ENCODE measurements at regions not wholly inside any gene's neighbourhood (a gene's known extent, or its start where the extent isn't known, plus 50 kb on each side); places are given as distances from the start of the nearest gene placed in this dataset.

GRCh38 chr11:86861810-86862209, 61.5 kb downstream of the PRSS23 start:
- DNase-seq (ENCODE audit: low spot score in 2 of 2): no peak
- H3K27me3 ChIP-seq: no peaks in the 10 kb centered on the region
- H3K4me3 ChIP-seq: no peak overlapping the region
- no peaks in the 10 kb centered on the region for H3K9me3 ChIP-seq
- no peak for TF ChIP-seq CTCF (IDR thresholded peaks at IDR 0.05)
- no peak for TF ChIP-seq POLR2AphosphoS5 (IDR thresholded peaks at IDR 0.05)
- TF ChIP-seq POLR2A (IDR thresholded peaks at IDR 0.05): no peak
- H3K36me3 ChIP-seq: no peaks in the 10 kb centered on the region
- no peaks in the 10 kb centered on the region for H3K4me1 ChIP-seq
- no peak overlapping the region for H3K27ac ChIP-seq
- intact Hi-C loops (cut with DNase I; ENCODE audit: low total_unique reads): no loop called here

- H3K27ac ChIP-seq: no peak overlapping the region
- no peak overlapping the region for H3K4me3 ChIP-seq
- no peaks in the 10 kb centered on the region for H3K4me1 ChIP-seq
- no peaks in the 10 kb centered on the region for H3K9me3 ChIP-seq
- DNase-seq (ENCODE audit: low spot score in 2 of 2): no peak
- intact Hi-C loops (cut with DNase I; ENCODE audit: low total_unique reads): no loop called here
- no peaks in the 10 kb centered on the region for H3K27me3 ChIP-seq
- no peaks in the 10 kb centered on the region for H3K36me3 ChIP-seq
- TF ChIP-seq POLR2A (IDR thresholded peaks at IDR 0.05) (no peak), CTCF (IDR thresholded peaks at IDR 0.05) (no peak), POLR2AphosphoS5 (IDR thresholded peaks at IDR 0.05) (no peak)
These were observed 63.1 kb downstream of the PRSS23 start for GRCh38 chr11:86863476-86863875.

GRCh38 chr11:86865436-86865835, 65.1 kb downstream of the PRSS23 start:
- Histone ChIP-seq H3K36me3 (no peaks in the 10 kb centered on the region), H3K4me1 (no peaks in the 10 kb centered on the region), H3K4me3 (no peak overlapping the region), H3K9me3 (no peaks in the 10 kb centered on the region), H3K27ac (no peak overlapping the region), H3K27me3 (no peaks in the 10 kb centered on the region)
- no peak for DNase-seq (ENCODE audit: low spot score in 2 of 2)
- TF ChIP-seq POLR2A (IDR thresholded peaks at IDR 0.05) (no peak), POLR2AphosphoS5 (IDR thresholded peaks at IDR 0.05) (no peak), CTCF (IDR thresholded peaks at IDR 0.05) (no peak)
- intact Hi-C loops (cut with DNase I; ENCODE audit: low total_unique reads): no loop called here

- DNase-seq (ENCODE audit: low spot score in 2 of 2): no peak
- Histone ChIP-seq H3K27ac (no peak overlapping the region), H3K9me3 (no peaks in the 10 kb centered on the region)
These were observed 69.2 kb downstream of the PRSS23 start for GRCh38 chr11:86869531-86869930.

GRCh38 chr11:86869966-86870570, 69.7 kb downstream of the PRSS23 start:
- TF ChIP-seq POLR2A (IDR thresholded peaks at IDR 0.05) (no peak), CTCF (IDR thresholded peaks at IDR 0.05) (peak; percentile 64 to 80 (median 71))
- Histone ChIP-seq H3K36me3 (no peaks in the 10 kb centered on the region), H3K9me3 (no peaks in the 10 kb centered on the region), H3K4me1 (no peaks in the 10 kb centered on the region), H3K4me3 (no peak overlapping the region), H3K27ac (no peak overlapping the region), H3K27me3 (no peaks in the 10 kb centered on the region)
- intact Hi-C loops (cut with DNase I; ENCODE audit: low total_unique reads): no loop called here
- peak in 1 of 2 donors; percentile 23 for DNase-seq (ENCODE audit: low spot score in 2 of 2)

More at GRCh38 chr11:86869531-86869930, 69.2 kb downstream of the PRSS23 start:
- intact Hi-C loops (cut with DNase I; ENCODE audit: low total_unique reads): no loop called here
- H3K27me3 ChIP-seq: no peaks in the 10 kb centered on the region
- no peaks in the 10 kb centered on the region for H3K4me1 ChIP-seq
- no peaks in the 10 kb centered on the region for H3K36me3 ChIP-seq
- no peak for TF ChIP-seq POLR2AphosphoS5 (IDR thresholded peaks at IDR 0.05)
- no peak for TF ChIP-seq CTCF (IDR thresholded peaks at IDR 0.05)
- no peak for TF ChIP-seq POLR2A (IDR thresholded peaks at IDR 0.05)
- H3K4me3 ChIP-seq: no peak overlapping the region
